Erythroblast (primary cell): ENCODE measurements at regions not wholly inside any gene's neighbourhood (a gene's known extent, or its start where the extent isn't known, plus 50 kb on each side); places are given as distances from the start of the nearest gene placed in this dataset.

Experiments used
- DNase-seq, 2 experiments: peaks; one replicate each; lab custom pipeline; 2025; lab: John Stamatoyannopoulos, UW
- GATA1 ChIP-seq: IDR thresholded peaks from 2 replicates; pipeline ENCODE4 v1.6.1; 2011; ENCODE audit warnings: low read depth, mild to moderate bottlenecking, control low read depth, low read length, moderate library complexity
- POLR2A ChIP-seq: IDR thresholded peaks from 2 replicates; pipeline ENCODE4 v1.6.1; 2011; ENCODE audit warnings: mild to moderate bottlenecking, low read length

DNA sequence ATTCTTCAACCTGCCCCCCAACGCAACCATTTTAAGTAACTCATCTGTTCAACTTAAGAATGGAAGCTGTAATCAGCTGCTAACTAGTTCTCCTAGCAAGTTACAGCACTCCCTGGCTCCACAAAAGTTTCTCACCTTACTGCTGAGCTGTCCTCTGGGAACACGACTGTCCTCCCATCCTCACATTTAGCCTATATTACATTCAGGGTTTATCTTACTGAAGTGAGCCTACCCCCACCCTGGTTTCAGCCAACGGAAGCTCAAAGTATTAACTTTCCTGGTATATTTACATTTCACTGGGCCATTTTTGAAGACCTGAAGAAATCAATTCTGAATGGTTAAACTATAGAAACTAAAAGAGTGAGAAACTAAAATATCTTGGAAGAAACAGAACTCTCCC is 64.9 kb upstream of the TANK start:
- DNase-seq: no peak
- TF ChIP-seq POLR2A (no peak), GATA1 (no peak)

DNA sequence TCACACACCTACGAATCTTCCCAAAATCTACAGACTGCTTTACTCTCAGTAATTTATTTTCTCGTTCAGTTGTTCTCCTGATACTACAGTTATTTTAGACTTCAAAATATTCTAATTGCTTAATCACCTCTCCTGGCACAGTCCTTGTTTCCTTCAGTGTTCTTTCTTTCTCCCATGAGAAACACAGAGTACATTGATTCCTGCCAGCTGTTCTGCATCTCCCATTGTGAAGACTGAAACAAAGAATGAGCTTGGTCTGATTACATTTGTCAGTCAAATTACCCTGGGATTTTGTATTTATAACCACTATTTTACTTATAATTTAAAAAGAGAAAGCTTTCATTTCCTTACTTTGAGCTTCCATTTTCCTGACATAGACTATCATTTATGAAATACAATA is 63.9 kb upstream of the TANK start:
- no peak for TF ChIP-seq GATA1
- no peak for TF ChIP-seq POLR2A
- DNase-seq: no peak

DNA sequence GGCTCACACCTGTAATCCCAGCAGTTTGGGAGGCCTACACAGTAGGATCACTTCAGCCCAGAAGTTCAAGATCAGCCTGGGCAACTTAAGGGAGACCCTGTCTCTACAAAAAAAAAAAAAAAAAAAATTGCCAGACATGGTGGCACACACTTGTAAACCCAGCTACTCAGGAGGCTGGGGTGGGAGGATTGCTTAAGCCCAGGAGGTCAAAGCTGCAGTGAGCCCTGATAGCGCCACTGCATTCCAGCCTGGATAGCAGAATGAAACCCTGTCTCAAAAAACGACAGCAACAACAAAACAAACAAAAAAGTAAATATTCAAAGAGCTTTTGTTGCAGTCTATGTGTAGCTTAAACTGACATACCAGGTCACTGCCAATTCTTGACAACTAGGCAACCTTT is 63.1 kb upstream of the TANK start:
- TF ChIP-seq POLR2A: no peak
- TF ChIP-seq GATA1: no peak
- DNase-seq: no peak

DNA sequence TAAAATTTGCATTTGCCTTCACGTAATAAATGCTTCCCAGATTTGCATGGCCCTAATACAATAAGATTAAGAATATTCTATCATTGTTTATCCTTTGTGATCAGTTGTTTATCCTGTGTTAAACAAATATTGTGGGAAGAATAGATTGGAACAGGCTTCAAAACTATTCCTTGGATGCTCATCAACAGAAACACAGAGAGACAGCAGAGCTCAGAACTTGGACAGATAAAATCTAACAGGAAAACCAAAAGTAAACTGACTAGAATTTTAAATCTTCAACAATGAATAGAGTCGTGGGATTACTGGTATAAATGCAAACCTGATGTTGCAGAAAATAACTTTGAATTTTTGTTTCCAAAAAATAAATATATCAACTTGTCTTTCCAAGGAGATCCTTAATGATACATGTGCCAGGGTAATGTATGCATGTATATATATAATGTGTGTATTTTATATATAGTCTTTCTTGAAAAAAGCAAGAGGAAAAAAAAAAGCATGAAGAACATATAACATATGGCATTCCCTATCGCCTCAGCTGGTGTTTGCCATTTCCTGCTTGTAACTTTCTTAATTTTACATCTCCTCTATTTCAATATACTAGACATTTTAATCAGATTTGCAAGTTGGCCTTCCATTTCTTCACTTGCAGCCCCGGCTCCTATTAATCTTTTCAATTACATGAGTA is 59.9 kb upstream of the TANK start:
- TF ChIP-seq GATA1 (no peak), POLR2A (no peak)
- DNase-seq: no peak

DNA sequence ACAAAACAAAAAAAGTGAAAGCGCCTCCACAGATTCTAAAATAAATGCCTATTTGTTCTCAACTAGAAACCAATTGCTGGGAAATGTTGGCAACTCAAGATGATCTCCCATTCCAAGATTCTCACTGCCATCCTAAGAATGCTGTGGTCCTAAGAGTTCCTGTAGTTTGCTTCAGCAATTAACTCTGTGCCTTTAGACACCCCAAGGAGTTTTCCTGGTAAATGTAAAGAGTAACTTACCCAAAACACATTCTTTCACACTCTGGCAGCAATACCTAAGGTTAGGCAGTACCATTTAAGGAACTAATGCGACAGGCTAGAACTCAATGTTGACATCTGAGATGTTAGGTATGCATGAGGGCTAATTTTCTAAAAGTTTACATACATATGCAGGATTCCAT is 58.8 kb upstream of the TANK start:
- no peak for DNase-seq
- TF ChIP-seq POLR2A (no peak), GATA1 (no peak)

DNA sequence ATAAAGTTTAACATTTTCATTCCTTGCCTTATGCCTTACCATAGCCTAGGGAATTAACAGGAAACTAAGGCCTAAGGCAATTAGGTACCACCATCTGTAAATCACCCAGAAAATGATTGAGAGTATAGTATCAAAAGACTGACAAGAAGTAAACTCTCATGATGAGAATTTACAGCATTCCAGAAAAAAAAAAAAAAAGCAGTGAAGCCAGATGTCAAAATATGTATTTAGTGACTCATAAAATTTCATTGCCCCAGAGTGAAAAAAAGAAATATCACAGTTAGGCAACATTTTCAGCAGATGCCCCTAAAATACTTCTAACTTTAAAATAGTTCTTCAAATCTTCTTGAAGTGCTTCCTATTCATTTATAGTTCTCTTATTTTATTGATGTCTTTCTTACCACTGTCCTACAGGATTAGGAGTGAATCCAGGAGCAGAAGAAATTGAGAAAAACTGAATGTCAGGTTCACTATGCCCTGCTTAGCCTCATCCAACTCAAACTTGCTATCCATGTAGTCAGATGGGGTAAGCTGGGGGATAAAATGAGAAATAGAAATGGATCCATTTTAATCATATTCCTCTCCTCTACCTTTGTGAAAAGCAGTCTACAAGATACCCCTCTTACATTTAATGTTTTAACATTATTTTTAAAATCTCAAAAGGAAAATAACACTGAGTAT is 57.3 kb upstream of the TANK start:
- no peak for TF ChIP-seq POLR2A
- TF ChIP-seq GATA1: no peak

DNA sequence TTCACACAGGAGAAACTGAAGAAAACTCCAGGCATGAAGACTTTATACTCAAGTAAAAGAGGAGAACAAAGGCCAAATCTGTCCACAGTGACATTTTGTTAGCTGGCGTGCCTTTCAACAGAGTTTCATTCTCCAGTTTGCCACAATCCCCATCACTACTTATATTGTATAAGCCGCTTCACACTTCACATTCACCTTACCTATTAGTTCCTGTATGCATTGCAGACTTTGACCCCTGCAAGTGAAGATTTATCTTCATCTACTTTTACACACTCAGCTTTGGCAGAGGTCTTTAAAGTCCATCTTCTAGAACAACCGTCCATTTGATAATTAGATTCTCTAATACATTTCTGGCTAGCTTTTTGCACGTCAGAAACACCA is 56.8 kb upstream of the TANK start:
- no peak for TF ChIP-seq GATA1
- TF ChIP-seq POLR2A: no peak
- no peak for DNase-seq

More for the DNA sequence above, 57.3 kb upstream of the TANK start:
- no peak for DNase-seq

DNA sequence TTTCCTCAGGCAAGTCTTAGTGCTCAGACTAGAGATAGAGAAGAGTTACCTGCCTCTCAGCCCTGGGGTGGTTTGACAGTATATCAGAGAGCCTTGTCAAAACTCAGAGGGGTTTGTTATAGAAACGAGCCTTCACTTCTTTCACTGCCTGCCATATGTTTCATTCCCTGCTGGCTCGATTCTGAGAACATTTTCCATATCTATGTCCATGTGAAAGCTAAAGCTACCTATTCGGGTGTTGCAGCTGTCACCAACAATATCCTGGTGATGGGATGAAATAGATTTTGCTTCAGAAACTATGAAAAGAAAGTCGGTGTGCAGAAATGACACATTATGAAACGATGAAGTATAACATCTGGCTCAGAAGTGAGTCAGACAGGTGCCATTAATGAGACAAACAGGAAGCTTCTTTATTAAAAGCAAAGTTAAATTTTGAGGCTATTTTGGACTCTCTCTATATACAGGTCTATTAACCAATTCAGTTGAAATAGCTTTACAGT is 56.1 kb upstream of the TANK start:
- no peak for TF ChIP-seq POLR2A
- no peak for TF ChIP-seq GATA1
- DNase-seq: no peak

DNA sequence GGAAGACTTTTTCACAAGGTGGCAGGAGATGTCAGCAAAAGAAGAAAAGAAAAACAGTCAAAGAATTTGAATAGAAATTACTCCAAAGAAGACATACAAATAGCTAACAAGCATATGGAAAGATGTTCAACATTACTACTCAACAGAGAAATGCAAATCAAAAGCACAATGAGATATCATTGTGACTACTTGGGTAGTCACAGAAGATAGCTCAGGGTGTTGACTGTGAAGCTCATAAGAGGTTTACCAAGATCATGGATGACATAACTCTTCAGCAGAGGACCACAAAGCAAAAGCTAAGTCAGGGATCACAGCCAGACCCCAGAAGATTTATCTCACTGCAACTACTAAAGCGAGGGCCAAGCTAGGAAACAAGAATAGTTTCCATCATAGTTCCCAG is 53.0 kb upstream of the TANK start:
- no peak for DNase-seq
- no peak for TF ChIP-seq GATA1
- TF ChIP-seq POLR2A: no peak
